ENCODE measurements at regions not wholly inside any gene's neighbourhood (a gene's known extent, or its start where the extent isn't known, plus 50 kb on each side); places are given as distances from the start of the nearest gene placed in this dataset.

DNA sequence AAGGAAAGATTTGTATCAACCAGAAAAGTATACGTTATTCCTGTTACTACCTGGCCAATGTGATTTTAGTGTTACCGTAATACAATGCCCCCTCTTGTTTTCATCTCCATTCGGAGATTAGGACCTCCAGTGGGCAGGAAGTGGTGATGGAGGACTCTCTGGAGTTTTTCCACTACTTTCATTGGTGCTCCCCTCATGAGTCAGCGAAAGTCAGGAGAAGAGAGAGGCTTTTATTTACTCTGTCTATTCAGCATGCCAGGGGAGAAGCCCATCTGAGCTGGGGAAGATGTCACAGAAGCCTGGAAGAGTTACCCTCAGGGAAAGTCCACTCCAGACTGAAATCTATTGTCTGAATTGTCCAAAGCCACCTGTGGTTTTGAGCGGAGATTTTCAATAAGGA, 88.2 kb upstream of the THUMPD2 start:
- Histone ChIP-seq H3K9me3 (ENCODE audit: control insufficient read depth, insufficient read depth, low read depth, low read length) (no peaks in the 10 kb centered on the region), H3K36me3 (ENCODE audit: control insufficient read depth in 2 of 2, insufficient read depth in 1 of 2, low read length in 2 of 2) (no peaks in the 10 kb centered on the region), H3K27ac (ENCODE audit: extremely low read depth, low read depth, low read length) (no peak overlapping the region), H3K4me1 (ENCODE audit: control insufficient read depth, insufficient read depth, low read length) (no peaks in the 10 kb centered on the region), H3K4me3 (ENCODE audit: low read depth, low read length) (no peak overlapping the region)
- TF ChIP-seq TSHZ1 (tag by site-specific recombination; IDR thresholded peaks at IDR 0.05; ENCODE audit: borderline replicate concordance) (no peak), ZNF791 (tag by site-specific recombination; IDR thresholded peaks at IDR 0.05) (no peak), ZNF600 (tag by site-specific recombination; IDR thresholded peaks at IDR 0.05) (no peak), ZNF514 (tag by site-specific recombination; IDR thresholded peaks at IDR 0.05) (no peak), PRDM6 (tag by site-specific recombination; IDR thresholded peaks at IDR 0.05) (no peak), ZNF777 (tag by site-specific recombination; IDR thresholded peaks at IDR 0.05; ENCODE audit: borderline replicate concordance) (no peak), PRDM10 (tag by site-specific recombination; IDR thresholded peaks at IDR 0.05) (no peak), ZNF239 (tag by site-specific recombination; IDR thresholded peaks at IDR 0.05) (no peak), ZNF707 (tag by site-specific recombination; IDR thresholded peaks at IDR 0.05) (no peak), PBX3 (CRISPR knock-in tag; IDR thresholded peaks at IDR 0.05) (no peak), ZNF626 (tag by site-specific recombination; IDR thresholded peaks at IDR 0.05) (no peak)
- TF ChIP-seq, protein P1, sequence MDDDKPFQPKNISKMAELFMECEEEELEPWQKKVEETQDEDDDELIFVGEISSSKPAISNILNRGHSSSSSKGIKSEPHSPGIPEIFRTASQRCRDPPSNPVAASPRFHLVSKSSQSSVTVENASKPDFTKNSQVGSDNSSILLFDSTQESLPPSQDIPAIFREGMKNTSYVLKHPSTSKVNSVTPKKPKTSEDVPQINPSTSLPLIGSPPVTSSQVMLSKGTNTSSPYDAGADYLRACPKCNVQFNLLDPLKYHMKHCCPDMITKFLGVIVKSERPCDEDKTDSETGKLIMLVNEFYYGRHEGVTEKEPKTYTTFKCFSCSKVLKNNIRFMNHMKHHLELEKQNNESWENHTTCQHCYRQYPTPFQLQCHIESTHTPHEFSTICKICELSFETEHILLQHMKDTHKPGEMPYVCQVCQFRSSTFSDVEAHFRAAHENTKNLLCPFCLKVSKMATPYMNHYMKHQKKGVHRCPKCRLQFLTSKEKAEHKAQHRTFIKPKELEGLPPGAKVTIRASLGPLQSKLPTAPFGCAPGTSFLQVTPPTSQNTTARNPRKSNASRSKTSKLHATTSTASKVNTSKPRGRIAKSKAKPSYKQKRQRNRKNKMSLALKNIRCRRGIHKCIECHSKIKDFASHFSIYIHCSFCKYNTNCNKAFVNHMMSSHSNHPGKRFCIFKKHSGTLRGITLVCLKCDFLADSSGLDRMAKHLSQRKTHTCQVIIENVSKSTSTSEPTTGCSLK (tag by site-specific recombination; IDR thresholded peaks at IDR 0.05), result no peak
- ChIA-PET POLR2A (no interaction called here), CTCF (interaction anchor here (1.2 kb wide), 1 partner anchor 29 kb away, joined by 3 read pairs; no protein-coding TSS in a partner anchor)

DNA sequence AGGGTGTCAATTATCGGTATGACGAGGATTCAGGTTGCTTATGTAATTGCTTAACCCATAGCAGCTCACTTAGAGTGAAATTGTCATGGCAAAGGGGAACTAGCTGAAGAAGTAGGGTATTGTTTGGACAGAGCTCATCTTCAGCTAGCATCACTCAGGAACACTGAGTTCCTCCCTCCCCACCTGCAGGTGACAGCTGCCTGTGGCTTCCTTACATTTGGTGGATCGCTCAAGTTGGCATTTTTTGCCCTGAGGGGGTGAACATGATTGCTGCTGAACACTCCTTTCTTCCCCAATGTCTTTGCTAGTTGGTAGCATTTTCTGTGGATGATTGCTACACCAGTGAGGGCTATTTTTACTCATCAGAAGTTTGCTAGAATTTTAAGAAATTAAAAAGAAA, 86.7 kb upstream of the THUMPD2 start:
- H3K36me3 ChIP-seq (ENCODE audit: control insufficient read depth in 2 of 2, insufficient read depth in 1 of 2, low read length in 2 of 2), result no peaks in the 10 kb centered on the region
- CTCF ChIA-PET, result no interaction called here
- no peaks in the 10 kb centered on the region for H3K9me3 ChIP-seq (ENCODE audit: control insufficient read depth, insufficient read depth, low read depth, low read length)
- no peaks in the 10 kb centered on the region for H3K4me1 ChIP-seq (ENCODE audit: control insufficient read depth, insufficient read depth, low read length)
- no peak overlapping the region for H3K27ac ChIP-seq (ENCODE audit: extremely low read depth, low read depth, low read length)
- POLR2A ChIA-PET, result no interaction called here
- no peak overlapping the region for H3K4me3 ChIP-seq (ENCODE audit: low read depth, low read length)
- TF ChIP-seq ZNF558 (tag by site-specific recombination; IDR thresholded peaks at IDR 0.05) (no peak), ZNF664 (tag by site-specific recombination; IDR thresholded peaks at IDR 0.05) (no peak), ZNF623 (tag by site-specific recombination; IDR thresholded peaks at IDR 0.05) (no peak), TCF7L2 (IDR thresholded peaks at IDR 0.05; ENCODE audit: borderline replicate concordance, low read depth, low read length) (no peak), ZNF549 (tag by site-specific recombination; IDR thresholded peaks at IDR 0.05) (no peak), HIC1 (tag by site-specific recombination; IDR thresholded peaks at IDR 0.05) (no peak), ZSCAN23 (tag by site-specific recombination; IDR thresholded peaks at IDR 0.05) (no peak), ZNF416 (tag by site-specific recombination; IDR thresholded peaks at IDR 0.05) (no peak), ZNF843 (tag by site-specific recombination; IDR thresholded peaks at IDR 0.05) (no peak), GFI1B (tag by site-specific recombination; IDR thresholded peaks at IDR 0.05) (no peak)
